K562 (cell line): ENCODE measurements at regions not wholly inside any gene's neighbourhood (a gene's known extent, or its start where the extent isn't known, plus 50 kb on each side); places are given as distances from the start of the nearest gene placed in this dataset.
A peak's percentile ranks its signal among the peaks of the same experiment; 100 is the strongest.

Experiments used
- CREBBP ChIP-seq: IDR thresholded peaks from one replicate; pipeline ENCODE4 v1.6.1; 2012; ENCODE audit warnings: low read depth, mild to moderate bottlenecking, control low read depth, inconsistent platforms, low read length
- CREM ChIP-seq: IDR thresholded peaks from 2 replicates; pipeline ENCODE4 v1.6.1; 2014; ENCODE audit warnings: antibody characterized with exemption, low read depth
- ETV1 ChIP-seq: fragments of 450-650 bp; conservative IDR thresholded peaks from 2 replicates; pipeline ENCODE4 v1.6.1; 2016; ENCODE audit warnings: missing genetic modification characterization, control low read depth, low read depth, missing compliant biosample characterization
- GABPA ChIP-seq: fragments of 200-800 bp; sonication (Bioruptor generic); conservative IDR thresholded peaks from 2 replicates; pipeline ENCODE4 v1.6.1; 2016; ENCODE audit warnings: low read depth, missing genetic modification characterization, missing compliant biosample characterization
- GABPB1 ChIP-seq: sonication (generic); formaldehyde crosslinking; IDR thresholded peaks from 2 replicates; pipeline ENCODE4 v1.8.0; 2022; ENCODE audit warnings: mild to moderate bottlenecking, missing genetic modification reagents
- RUNX1 ChIP-seq: sonication (generic); IDR thresholded peaks from 2 replicates; pipeline ENCODE4 v1.6.1; 2016; ENCODE audit warnings: antibody characterized with exemption, low read depth
- ZNF76 ChIP-seq: fragments of 250-450 bp; sonication (Bioruptor Pico); IDR thresholded peaks from 2 replicates; pipeline ENCODE4 v1.4.0; 2020; ENCODE audit warnings: mild to moderate bottlenecking, moderate library complexity, borderline replicate concordance
- TF ChIP-seq, protein P1 (sequence below): fragments of 250-450 bp; sonication (Bioruptor Pico); IDR thresholded peaks from 2 replicates; pipeline ENCODE4 v1.5.0; 2021
- TF ChIP-seq, protein P2 (sequence below), 2 experiments: fragments of 450-650 bp in 1 of 2; sonication (generic) in 1 of 2; formaldehyde crosslinking in 1 of 2; IDR thresholded peaks; 2 replicates each; pipeline versions ENCODE4 v1.7.1 to v1.9.0; 2016 to 2022; ENCODE audit warnings: inconsistent platforms in 1 of 2, mild to moderate bottlenecking in 1 of 2, missing genetic modification reagents in 1 of 2

DNA sequence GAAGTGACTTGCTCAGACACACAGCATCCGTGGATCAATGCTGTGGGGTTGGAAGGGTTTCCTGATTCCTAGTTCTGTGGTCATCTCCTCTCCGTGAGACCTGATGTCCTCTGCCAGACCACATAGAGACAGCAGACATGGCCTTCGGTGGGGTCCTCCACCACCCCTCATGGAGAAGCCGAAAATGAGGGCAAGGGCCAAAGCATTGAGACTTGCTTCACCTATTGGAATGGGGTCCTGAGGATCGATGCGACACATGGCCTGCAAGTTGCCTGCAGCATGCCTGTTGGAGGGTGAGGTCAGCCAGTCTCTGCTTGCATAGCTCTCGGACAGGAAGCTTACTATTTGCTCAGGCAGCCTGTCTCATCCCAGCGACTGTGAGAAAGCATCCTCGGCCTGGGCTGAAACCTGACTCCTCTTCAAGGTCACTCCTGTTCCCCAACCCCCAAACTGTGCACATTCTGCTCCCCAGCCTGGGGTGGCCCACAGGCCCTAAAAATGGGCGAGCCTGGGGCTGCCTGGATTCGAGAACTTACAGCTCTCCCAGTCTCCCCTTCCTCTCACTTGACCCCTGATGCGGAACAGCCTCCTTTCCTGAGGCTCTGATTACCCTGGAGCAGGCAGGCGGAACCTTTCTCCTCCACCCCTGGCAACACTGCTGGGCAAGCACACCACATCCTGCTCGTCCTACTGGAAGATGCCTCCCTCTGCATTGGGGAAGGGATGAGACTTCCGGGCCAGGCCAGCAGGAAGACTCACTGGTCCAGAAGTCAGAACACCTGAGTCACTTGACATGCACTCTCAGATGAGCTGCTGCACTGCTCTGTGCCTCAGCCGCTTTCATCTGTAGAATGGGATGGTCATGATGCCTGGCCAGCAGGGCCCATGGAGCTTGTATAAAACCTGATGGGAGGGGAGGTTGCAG lies 186.9 kb downstream of the RGS3 start (continued):
- TF ChIP-seq, protein P1, sequence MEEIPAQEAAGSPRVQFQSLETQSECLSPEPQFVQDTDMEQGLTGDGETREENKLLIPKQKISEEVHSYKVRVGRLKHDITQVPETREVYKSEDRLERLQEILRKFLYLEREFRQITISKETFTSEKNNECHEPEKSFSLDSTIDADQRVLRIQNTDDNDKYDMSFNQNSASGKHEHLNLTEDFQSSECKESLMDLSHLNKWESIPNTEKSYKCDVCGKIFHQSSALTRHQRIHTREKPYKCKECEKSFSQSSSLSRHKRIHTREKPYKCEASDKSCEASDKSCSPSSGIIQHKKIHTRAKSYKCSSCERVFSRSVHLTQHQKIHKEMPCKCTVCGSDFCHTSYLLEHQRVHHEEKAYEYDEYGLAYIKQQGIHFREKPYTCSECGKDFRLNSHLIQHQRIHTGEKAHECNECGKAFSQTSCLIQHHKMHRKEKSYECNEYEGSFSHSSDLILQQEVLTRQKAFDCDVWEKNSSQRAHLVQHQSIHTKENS (CRISPR knock-in tag) = no peak
- 0 out of 2 replicates have a peak, but pooled peaks have one; percentile 46 for TF ChIP-seq GABPB1
- TF ChIP-seq CREM = no peak
- no peak for TF ChIP-seq ZNF76 (CRISPR knock-in tag)
- peak; percentile 91 for TF ChIP-seq GABPA (tag)
- TF ChIP-seq, protein P2, sequence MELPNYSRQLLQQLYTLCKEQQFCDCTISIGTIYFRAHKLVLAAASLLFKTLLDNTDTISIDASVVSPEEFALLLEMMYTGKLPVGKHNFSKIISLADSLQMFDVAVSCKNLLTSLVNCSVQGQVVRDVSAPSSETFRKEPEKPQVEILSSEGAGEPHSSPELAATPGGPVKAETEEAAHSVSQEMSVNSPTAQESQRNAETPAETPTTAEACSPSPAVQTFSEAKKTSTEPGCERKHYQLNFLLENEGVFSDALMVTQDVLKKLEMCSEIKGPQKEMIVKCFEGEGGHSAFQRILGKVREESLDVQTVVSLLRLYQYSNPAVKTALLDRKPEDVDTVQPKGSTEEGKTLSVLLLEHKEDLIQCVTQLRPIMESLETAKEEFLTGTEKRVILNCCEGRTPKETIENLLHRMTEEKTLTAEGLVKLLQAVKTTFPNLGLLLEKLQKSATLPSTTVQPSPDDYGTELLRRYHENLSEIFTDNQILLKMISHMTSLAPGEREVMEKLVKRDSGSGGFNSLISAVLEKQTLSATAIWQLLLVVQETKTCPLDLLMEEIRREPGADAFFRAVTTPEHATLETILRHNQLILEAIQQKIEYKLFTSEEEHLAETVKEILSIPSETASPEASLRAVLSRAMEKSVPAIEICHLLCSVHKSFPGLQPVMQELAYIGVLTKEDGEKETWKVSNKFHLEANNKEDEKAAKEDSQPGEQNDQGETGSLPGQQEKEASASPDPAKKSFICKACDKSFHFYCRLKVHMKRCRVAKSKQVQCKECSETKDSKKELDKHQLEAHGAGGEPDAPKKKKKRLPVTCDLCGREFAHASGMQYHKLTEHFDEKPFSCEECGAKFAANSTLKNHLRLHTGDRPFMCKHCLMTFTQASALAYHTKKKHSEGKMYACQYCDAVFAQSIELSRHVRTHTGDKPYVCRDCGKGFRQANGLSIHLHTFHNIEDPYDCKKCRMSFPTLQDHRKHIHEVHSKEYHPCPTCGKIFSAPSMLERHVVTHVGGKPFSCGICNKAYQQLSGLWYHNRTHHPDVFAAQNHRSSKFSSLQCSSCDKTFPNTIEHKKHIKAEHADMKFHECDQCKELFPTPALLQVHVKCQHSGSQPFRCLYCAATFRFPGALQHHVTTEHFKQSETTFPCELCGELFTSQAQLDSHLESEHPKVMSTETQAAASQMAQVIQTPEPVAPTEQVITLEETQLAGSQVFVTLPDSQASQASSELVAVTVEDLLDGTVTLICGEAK (IDR thresholded peaks at IDR 0.05) = peak; percentile 85
- TF ChIP-seq, protein P2 (CRISPR knock-in tag; IDR thresholded peaks at IDR 0.05) = no peak
- TF ChIP-seq CREBBP = no peak
- 0 out of 2 replicates have a peak, but pooled peaks have one; percentile 13 for TF ChIP-seq ETV1 (tag)
- TF ChIP-seq RUNX1 = no peak
